ENCODE measurements at regions not wholly inside any gene's neighbourhood (a gene's known extent, or its start where the extent isn't known, plus 50 kb on each side); places are given as distances from the start of the nearest gene placed in this dataset.

GRCh38 chr18:46281185-46282176, 177.3 kb downstream of the HAUS1 start:
- peak; percentile 95 for TF ChIP-seq SMC3 (conservative IDR thresholded peaks at IDR 0.05; ENCODE audit: poor library complexity)
- TF ChIP-seq MXI1 (conservative IDR thresholded peaks at IDR 0.05; ENCODE audit: poor library complexity, severe bottlenecking) = no peak
- peak; percentile 88 for TF ChIP-seq CTCF (IDR thresholded peaks at IDR 0.05; ENCODE audit: poor library complexity, severe bottlenecking)
- peak; percentile 93 for TF ChIP-seq RAD21 (conservative IDR thresholded peaks at IDR 0.05)
- no peak for TF ChIP-seq REST (IDR thresholded peaks at IDR 0.05; ENCODE audit: borderline replicate concordance)
- Histone ChIP-seq H3F3A (ENCODE audit: insufficient read depth, low read length, poor library complexity, severe bottlenecking) (no peaks in the 10 kb centered on the region), H3K4me2 (ENCODE audit: low read length) (no peak overlapping the region), H3K9me3 (ENCODE audit: low read length) (no peaks in the 10 kb centered on the region), H3K9ac (ENCODE audit: low read length) (no peak overlapping the region), H3K4me3 (ENCODE audit: low read length) (no peak overlapping the region), H3K36me3 (ENCODE audit: insufficient read depth, low read length) (no peaks in the 10 kb centered on the region), H4K20me1 (ENCODE audit: insufficient read depth) (no peaks in the 10 kb centered on the region), H3K27me3 (ENCODE audit: insufficient read depth, low read depth, low read length) (no peaks in the 10 kb centered on the region), H3K27ac (ENCODE audit: low read length) (no peak overlapping the region), H3K9me2 (ENCODE audit: insufficient read depth, low read length) (no peaks in the 10 kb centered on the region), H2AFZ (ENCODE audit: low read depth, low read length) (no peak overlapping the region), H3K79me2 (replicated peaks; ENCODE audit: insufficient read depth, low read length) (no peaks in the 10 kb centered on the region)

GRCh38 chr18:46282177-46282570, 178.0 kb downstream of the HAUS1 start:
- Histone ChIP-seq H3K4me3 (ENCODE audit: low read length) (no peak overlapping the region), H3K36me3 (ENCODE audit: insufficient read depth, low read length) (no peaks in the 10 kb centered on the region), H3K9ac (ENCODE audit: low read length) (no peak overlapping the region), H4K20me1 (ENCODE audit: insufficient read depth) (no peaks in the 10 kb centered on the region), H3K27me3 (ENCODE audit: insufficient read depth, low read depth, low read length) (no peaks in the 10 kb centered on the region), H3F3A (ENCODE audit: insufficient read depth, low read length, poor library complexity, severe bottlenecking) (no peaks in the 10 kb centered on the region), H3K27ac (ENCODE audit: low read length) (no peak overlapping the region), H3K9me2 (ENCODE audit: insufficient read depth, low read length) (no peaks in the 10 kb centered on the region), H3K79me2 (replicated peaks; ENCODE audit: insufficient read depth, low read length) (no peaks in the 10 kb centered on the region), H2AFZ (ENCODE audit: low read depth, low read length) (no peak overlapping the region), H3K9me3 (ENCODE audit: low read length) (no peaks in the 10 kb centered on the region), H3K4me2 (ENCODE audit: low read length) (no peak overlapping the region)
- TF ChIP-seq MXI1 (conservative IDR thresholded peaks at IDR 0.05; ENCODE audit: poor library complexity, severe bottlenecking) = no peak
- no peak for TF ChIP-seq SMC3 (conservative IDR thresholded peaks at IDR 0.05; ENCODE audit: poor library complexity)
- TF ChIP-seq POLR2AphosphoS5 (IDR thresholded peaks at IDR 0.05) = no peak
- TF ChIP-seq CTCF (IDR thresholded peaks at IDR 0.05; ENCODE audit: poor library complexity, severe bottlenecking) = no peak

Measured in neural cell (in vitro differentiated cells).